Endothelial cell of umbilical vein (primary cell): ENCODE measurements at regions not wholly inside any gene's neighbourhood (a gene's known extent, or its start where the extent isn't known, plus 50 kb on each side); places are given as distances from the start of the nearest gene placed in this dataset.

Source experiments
- BruUV-seq: library from RNA; stranded (reverse); fragments of 400-500 nt; replicated peaks from 2 replicates; lab custom pipeline; 2021; lab: Mats Ljungman, UMichigan
- CTCF ChIA-PET: fragments of 300-600, 350-600 bp; sonication (Branson Sonifier 250); formaldehyde crosslinking; loops from one replicate; lab custom pipeline; 2021; ENCODE audit warnings: antibody characterized with exemption, inconsistent platforms; lab: Charles Lee
- POLR2A ChIA-PET: fragments of 300-600, 350-600 bp; sonication (Branson Sonifier 250); formaldehyde crosslinking; loops from one replicate; lab custom pipeline; 2021; ENCODE audit warnings: antibody characterized with exemption, inconsistent platforms; lab: Charles Lee
- DNase-seq: peaks from one replicate; pipeline ENCODE4 v3.0.0-alpha.2; 2011; ENCODE audit warnings: low read depth, low spot score
- FAIRE-seq: peaks from 2 replicates; lab custom pipeline; 2011; peaks lifted over from hg19 to GRCh38; lab: Jason Lieb, UNC
- H2AFZ ChIP-seq: 2 replicates; pipeline ENCODE4 v1.6.0; 2012; ENCODE audit warnings: low read depth, low read length, control low read depth, inconsistent platforms
- H3K27ac ChIP-seq: 2 replicates; pipeline ENCODE4 v1.5.1; 2011; ENCODE audit warnings: low read depth, mild to moderate bottlenecking, control low read depth, low read length, moderate library complexity; ENCODE audit not compliant: insufficient read depth
- H3K27me3 ChIP-seq, 2 experiments: 2 replicates each; pipeline versions ENCODE4 v1.6.0 to v1.6.1; 2011; ENCODE audit warnings: low read length in 2 of 2, mixed read lengths in 1 of 2; ENCODE audit not compliant: control insufficient read depth in 2 of 2, insufficient read depth in 2 of 2
- H3K36me3 ChIP-seq, 2 experiments: 2 replicates in 1 of 2; 3 replicates in 1 of 2; pipeline ENCODE4 v1.5.1; 2011; ENCODE audit warnings: low read length in 2 of 2, mild to moderate bottlenecking in 1 of 2, moderate library complexity in 1 of 2; ENCODE audit not compliant: control insufficient read depth in 2 of 2, insufficient read depth in 2 of 2; ENCODE audit errors: extremely low read depth in 1 of 2
- H3K4me1 ChIP-seq: 3 replicates; pipeline ENCODE4 v1.5.1; 2011; ENCODE audit warnings: mild to moderate bottlenecking, low read length; ENCODE audit not compliant: control insufficient read depth, insufficient read depth; ENCODE audit errors: extremely low read depth
- H3K4me2 ChIP-seq: 2 replicates; pipeline ENCODE4 v1.6.1; 2011; ENCODE audit warnings: low read length, control low read depth, mixed read lengths; ENCODE audit not compliant: insufficient read depth
- H3K4me3 ChIP-seq, 3 experiments: fragments of 200-600 bp in 1 of 3; sonication (generic), shearing (Covaris generic) in 1 of 3; replicated peaks in 1 of 3; 2 replicates each; pipeline ENCODE4 v1.5.1; 2011 to 2016; ENCODE audit warnings: control low read depth in 3 of 3, low read length in 3 of 3, mild to moderate bottlenecking in 2 of 3, inconsistent platforms in 1 of 3, low read depth in 1 of 3, moderate library complexity in 1 of 3; ENCODE audit not compliant: insufficient read depth in 1 of 3
- H3K79me2 ChIP-seq: 2 replicates; pipeline ENCODE4 v1.6.0; 2012; ENCODE audit warnings: low read length, inconsistent platforms; ENCODE audit not compliant: control insufficient read depth, insufficient read depth
- H3K9ac ChIP-seq: replicated peaks from 2 replicates; pipeline ENCODE3; 2011; ENCODE audit warnings: low read length, control low read depth; ENCODE audit not compliant: insufficient read depth; ENCODE audit errors: extremely low read depth
- H3K9me1 ChIP-seq: replicated peaks from 3 replicates; pipeline ENCODE4 v1.6.0; 2011; ENCODE audit warnings: mild to moderate bottlenecking, low read length; ENCODE audit not compliant: control insufficient read depth, insufficient read depth; ENCODE audit errors: extremely low read depth
- H3K9me3 ChIP-seq: replicated peaks from 2 replicates; pipeline ENCODE4 v1.5.1; 2012; ENCODE audit warnings: low read length, inconsistent platforms; ENCODE audit not compliant: control insufficient read depth, insufficient read depth
- H4K20me1 ChIP-seq: replicated peaks from 2 replicates; pipeline ENCODE3; 2011; ENCODE audit warnings: mild to moderate bottlenecking, low read length; ENCODE audit not compliant: control insufficient read depth, insufficient read depth; ENCODE audit errors: extremely low read depth
- EZH2 ChIP-seq: IDR thresholded peaks from 2 replicates; pipeline ENCODE4 v1.6.1; 2012; ENCODE audit warnings: borderline replicate concordance, low read depth, mild to moderate bottlenecking, moderate library complexity, low read length, inconsistent platforms; ENCODE audit not compliant: severe bottlenecking
- FOS ChIP-seq: IDR thresholded peaks from 2 replicates; pipeline ENCODE4 v1.6.1; 2011; ENCODE audit warnings: mild to moderate bottlenecking, low read length, moderate library complexity, borderline replicate concordance; ENCODE audit not compliant: insufficient read depth
- GATA2 ChIP-seq: IDR thresholded peaks from 2 replicates; pipeline ENCODE4 v1.7.0; 2011; ENCODE audit warnings: low read depth, mild to moderate bottlenecking, moderate library complexity, mixed read lengths, low read length; ENCODE audit not compliant: insufficient read length, insufficient read depth
- JUN ChIP-seq: IDR thresholded peaks from 2 replicates; pipeline ENCODE4 v1.6.1; 2011; ENCODE audit warnings: borderline replicate concordance, low read depth; ENCODE audit not compliant: insufficient read length, insufficient read depth
- MYC ChIP-seq: IDR thresholded peaks from one replicate; pipeline ENCODE4 v1.6.1; 2011; ENCODE audit warnings: mild to moderate bottlenecking, low read depth, low read length
- POLR2A ChIP-seq: IDR thresholded peaks from 2 replicates; pipeline ENCODE4 v1.6.1; 2012; ENCODE audit warnings: low read depth, mild to moderate bottlenecking, control low read depth, low read length
- POLR2AphosphoS5 ChIP-seq: IDR thresholded peaks from 2 replicates; pipeline ENCODE4 v1.6.1; 2012; ENCODE audit warnings: low read depth, mild to moderate bottlenecking, control low read depth, low read length, moderate library complexity; ENCODE audit not compliant: insufficient read depth
- dilution Hi-C: fragments of 300-500 bp; cut with MboI; formaldehyde crosslinking; loops from one replicate; pipeline ENCODE4 v1.15.0; 2019; ENCODE audit warnings: low sequenced_read_pairs; ENCODE audit not compliant: extremely low pct_ligation_motif_present
- intact Hi-C: fragments of 100-400 bp; cut with micrococcal nuclease; formaldehyde crosslinking; loops from one replicate; pipeline ENCODE4 v1.10.0; 2022
- TF ChIP-seq, protein P1 (sequence below), 2 donors: IDR thresholded peaks; 1 replicate in 1 of 2; 2 replicates in 1 of 2; pipeline ENCODE4 v1.5.1; 2011; ENCODE audit warnings: low read length in 2 of 2, mild to moderate bottlenecking in 2 of 2, moderate library complexity in 2 of 2, control low read depth in 1 of 2, inconsistent platforms in 1 of 2, low read depth in 1 of 2; ENCODE audit not compliant: insufficient read depth in 1 of 2; ENCODE audit errors: extremely low read depth in 1 of 2
- TF ChIP-seq, protein P2 (sequence below): IDR thresholded peaks from 2 replicates; pipeline ENCODE4 v1.6.1; 2011; ENCODE audit not compliant: insufficient read depth, insufficient read length

DNA sequence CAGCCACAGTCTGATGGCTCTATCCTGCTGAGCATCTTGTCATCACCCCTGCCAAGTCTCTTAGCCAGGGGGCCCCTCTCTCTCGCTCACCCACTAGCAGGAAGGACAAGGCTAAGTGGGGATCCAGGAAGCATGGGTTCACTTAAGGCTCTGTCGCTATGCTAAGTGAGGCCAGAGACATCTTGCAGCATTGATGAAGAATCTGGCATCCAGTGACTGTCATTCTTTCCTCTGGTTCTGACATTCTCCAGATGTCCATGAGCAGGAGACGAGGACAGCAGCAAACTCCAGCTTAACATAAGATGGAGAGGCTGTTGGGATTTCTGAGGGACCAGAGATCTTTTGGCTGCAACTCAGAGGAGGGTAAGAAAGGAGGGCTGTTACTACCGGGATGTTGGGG, 230.2 kb downstream of the TSHZ3 start:
- TF ChIP-seq, protein P1, sequence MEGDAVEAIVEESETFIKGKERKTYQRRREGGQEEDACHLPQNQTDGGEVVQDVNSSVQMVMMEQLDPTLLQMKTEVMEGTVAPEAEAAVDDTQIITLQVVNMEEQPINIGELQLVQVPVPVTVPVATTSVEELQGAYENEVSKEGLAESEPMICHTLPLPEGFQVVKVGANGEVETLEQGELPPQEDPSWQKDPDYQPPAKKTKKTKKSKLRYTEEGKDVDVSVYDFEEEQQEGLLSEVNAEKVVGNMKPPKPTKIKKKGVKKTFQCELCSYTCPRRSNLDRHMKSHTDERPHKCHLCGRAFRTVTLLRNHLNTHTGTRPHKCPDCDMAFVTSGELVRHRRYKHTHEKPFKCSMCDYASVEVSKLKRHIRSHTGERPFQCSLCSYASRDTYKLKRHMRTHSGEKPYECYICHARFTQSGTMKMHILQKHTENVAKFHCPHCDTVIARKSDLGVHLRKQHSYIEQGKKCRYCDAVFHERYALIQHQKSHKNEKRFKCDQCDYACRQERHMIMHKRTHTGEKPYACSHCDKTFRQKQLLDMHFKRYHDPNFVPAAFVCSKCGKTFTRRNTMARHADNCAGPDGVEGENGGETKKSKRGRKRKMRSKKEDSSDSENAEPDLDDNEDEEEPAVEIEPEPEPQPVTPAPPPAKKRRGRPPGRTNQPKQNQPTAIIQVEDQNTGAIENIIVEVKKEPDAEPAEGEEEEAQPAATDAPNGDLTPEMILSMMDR (IDR thresholded peaks at IDR 0.05; ENCODE audit: extremely low read depth in 1 of 2, insufficient read depth in 1 of 2, low read depth in 1 of 2, low read length in 2 of 2) = no peak
- TF ChIP-seq FOS = no peak
- TF ChIP-seq POLR2A = no peak
- no peak for TF ChIP-seq MYC
- TF ChIP-seq EZH2 = no peak
- no peak for TF ChIP-seq GATA2
- no peaks in the 10 kb centered on the region for H3K36me3 ChIP-seq
- H3K9me3 ChIP-seq = no peaks in the 10 kb centered on the region
- H3K9me1 ChIP-seq = no peaks in the 10 kb centered on the region
- intact Hi-C loops (no loop called here), dilution Hi-C loops (no loop called here)
- H3K9ac ChIP-seq = no peak overlapping the region
- H3K79me2 ChIP-seq = no peaks in the 10 kb centered on the region
- no peaks in the 10 kb centered on the region for H4K20me1 ChIP-seq
- H3K27ac ChIP-seq = no peak overlapping the region
- no peaks in the 10 kb centered on the region for H3K4me1 ChIP-seq
- DNase-seq (no peak), FAIRE-seq (no peak)
- CTCF ChIA-PET = no interaction called here
- no peak overlapping the region for H2AFZ ChIP-seq
- H3K4me2 ChIP-seq = no peak overlapping the region
- POLR2A ChIA-PET = no interaction called here
- no peaks in the 10 kb centered on the region for H3K27me3 ChIP-seq
- BruUV-seq = no TSS peak
- no peak overlapping the region for H3K4me3 ChIP-seq

DNA sequence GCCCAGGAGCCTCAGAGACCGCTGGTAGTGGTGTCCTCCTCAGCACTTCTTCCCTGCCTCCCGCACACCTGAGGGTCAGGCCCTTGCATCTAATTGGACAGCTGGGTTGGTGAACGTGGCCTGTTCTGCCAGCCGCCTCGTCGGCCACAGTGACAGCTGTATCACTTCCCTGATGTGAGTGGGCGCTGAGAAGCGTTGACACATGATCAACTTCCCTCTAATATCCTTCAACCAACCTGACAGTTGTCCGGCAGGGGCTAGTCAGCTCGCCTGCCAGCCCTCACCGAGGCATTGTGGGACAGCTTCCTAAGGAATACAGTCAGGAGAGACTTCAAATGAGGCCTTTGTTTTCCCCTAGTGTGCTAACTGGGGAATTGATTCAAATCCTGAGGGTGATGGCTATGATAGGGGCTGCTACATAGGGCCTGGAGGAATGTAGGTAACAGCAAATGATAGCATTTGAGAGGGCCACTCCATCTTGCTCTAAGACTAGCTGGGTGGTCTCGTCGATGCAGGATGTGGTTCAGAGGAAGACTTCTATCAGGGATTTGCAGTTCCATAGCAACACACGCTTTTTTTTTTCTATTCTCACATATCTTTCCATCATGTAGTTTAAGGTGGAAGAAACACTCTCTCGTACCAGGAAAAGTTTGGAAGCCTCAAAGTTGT, 230.8 kb downstream of the TSHZ3 start:
- Histone ChIP-seq H3K4me3 (no peak overlapping the region), H4K20me1 (no peaks in the 10 kb centered on the region), H2AFZ (no peak overlapping the region), H3K27me3 (no peaks in the 10 kb centered on the region), H3K9ac (no peak overlapping the region), H3K36me3 (no peaks in the 10 kb centered on the region), H3K9me3 (no peaks in the 10 kb centered on the region), H3K27ac (no peak overlapping the region), H3K4me1 (no peaks in the 10 kb centered on the region), H3K9me1 (no peaks in the 10 kb centered on the region), H3K4me2 (no peak overlapping the region), H3K79me2 (no peaks in the 10 kb centered on the region)
- FAIRE-seq (no peak), DNase-seq (no peak)
- ChIA-PET CTCF (no interaction called here), POLR2A (no interaction called here)
- TF ChIP-seq FOS (no peak), EZH2 (no peak), POLR2A (no peak), JUN (no peak), POLR2AphosphoS5 (no peak), MYC (no peak), GATA2 (no peak)
- TF ChIP-seq, protein P2, sequence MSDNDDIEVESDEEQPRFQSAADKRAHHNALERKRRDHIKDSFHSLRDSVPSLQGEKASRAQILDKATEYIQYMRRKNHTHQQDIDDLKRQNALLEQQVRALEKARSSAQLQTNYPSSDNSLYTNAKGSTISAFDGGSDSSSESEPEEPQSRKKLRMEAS = no peak
- intact Hi-C loops (no loop called here), dilution Hi-C loops (no loop called here)
- BruUV-seq = no TSS peak
